SW480 (cell line): ENCODE measurements at regions not wholly inside any gene's neighbourhood (a gene's known extent, or its start where the extent isn't known, plus 50 kb on each side); places are given as distances from the start of the nearest gene placed in this dataset.

Source experiments
- DNase-seq: peaks from one replicate; pipeline ENCODE4 v3.0.0-alpha.2; 2016; ENCODE audit warnings: low spot score

DNA sequence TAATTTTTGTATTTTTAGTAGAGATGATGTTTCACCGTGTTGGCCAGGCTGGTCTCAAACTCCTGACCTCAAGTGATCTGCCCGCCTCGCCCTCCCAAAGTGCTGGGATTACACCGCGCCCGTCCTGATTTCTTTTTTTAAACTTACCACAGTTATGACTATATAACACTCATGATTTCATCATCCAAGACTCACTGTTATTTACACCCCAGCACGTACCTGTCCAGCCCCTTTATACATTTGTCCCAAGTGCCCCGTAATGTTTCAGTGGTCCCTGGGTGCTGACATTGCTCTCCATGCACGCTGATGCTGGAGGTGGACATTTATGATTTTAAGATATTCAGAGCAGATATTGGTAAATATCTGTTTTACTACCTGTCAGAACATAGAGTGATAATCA lies 219.9 kb upstream of the GMDS start:
- no peak for DNase-seq

GRCh38 chr6:2464641-2465040 lies 219.2 kb upstream of the GMDS start:
- DNase-seq, result no peak

GRCh38 chr6:2462831-2463230 lies 217.4 kb upstream of the GMDS start:
- no peak for DNase-seq

DNA sequence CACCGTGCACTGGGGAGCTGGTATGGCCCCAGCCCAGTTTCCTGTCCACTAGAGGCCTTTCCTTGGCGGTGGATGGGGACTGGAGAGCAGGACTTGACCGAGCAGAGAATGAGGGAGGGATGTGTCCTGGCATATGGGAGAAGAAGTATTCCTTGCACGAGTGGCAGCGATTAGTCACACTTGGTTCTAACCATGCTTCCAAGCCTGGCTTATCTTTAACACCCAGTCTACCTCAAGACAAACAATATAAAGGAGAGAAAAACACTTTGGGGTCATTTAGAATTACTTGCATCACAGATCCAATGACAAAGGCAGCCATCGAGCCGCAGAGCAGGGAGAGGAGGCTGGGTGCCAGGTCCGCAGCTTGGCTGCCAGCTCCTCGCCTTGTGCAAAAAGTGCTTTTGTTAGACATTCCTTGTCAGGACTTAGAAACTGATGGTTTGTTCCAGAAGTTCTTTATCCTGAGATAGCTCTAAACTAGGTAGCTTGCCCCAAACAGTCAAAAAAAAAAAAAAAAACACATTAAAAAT lies 214.9 kb upstream of the GMDS start:
- DNase-seq, result no peak

- DNase-seq, result no peak
Observed at GRCh38 chr6:2454180-2454579, 208.8 kb upstream of the GMDS start.

DNA sequence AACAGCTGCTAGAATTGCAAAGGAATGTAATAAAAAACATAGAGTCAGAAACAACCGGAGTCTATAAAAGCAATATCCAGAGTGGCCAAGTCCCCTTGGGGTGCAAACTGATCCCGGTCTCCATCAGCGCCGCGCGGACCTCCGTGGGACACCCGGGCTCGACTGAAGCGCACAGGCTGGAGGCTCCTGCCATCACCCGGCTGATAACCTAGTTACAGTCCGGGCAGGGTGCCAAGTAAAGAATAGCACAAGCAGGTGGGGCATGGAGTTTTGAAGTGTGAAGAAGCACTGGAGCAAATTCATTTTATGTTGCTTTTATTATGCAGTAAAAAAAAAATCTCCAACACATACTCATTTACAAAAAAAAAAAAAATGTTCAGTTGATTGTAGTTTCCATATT lies 205.1 kb upstream of the GMDS start:
- peak; percentile 54 for DNase-seq

DNA sequence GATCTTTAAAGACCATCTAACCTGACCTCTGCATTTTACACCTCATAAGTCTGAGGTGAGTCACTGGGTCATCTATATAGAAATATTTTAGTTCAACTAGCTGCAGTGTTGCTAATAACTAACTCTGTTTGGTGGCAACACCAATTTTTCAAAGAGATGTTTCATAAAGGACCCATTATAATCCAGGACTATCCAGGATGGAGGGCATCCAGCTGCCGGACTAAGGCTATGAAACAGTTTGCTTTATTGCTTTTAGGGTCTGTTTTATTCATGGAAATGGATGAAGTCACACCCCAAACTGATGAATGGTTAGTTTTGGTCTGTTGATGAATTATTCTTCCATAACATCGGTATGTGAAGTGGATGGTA lies 204.2 kb upstream of the GMDS start:
- peak; percentile 8 for DNase-seq

DNA sequence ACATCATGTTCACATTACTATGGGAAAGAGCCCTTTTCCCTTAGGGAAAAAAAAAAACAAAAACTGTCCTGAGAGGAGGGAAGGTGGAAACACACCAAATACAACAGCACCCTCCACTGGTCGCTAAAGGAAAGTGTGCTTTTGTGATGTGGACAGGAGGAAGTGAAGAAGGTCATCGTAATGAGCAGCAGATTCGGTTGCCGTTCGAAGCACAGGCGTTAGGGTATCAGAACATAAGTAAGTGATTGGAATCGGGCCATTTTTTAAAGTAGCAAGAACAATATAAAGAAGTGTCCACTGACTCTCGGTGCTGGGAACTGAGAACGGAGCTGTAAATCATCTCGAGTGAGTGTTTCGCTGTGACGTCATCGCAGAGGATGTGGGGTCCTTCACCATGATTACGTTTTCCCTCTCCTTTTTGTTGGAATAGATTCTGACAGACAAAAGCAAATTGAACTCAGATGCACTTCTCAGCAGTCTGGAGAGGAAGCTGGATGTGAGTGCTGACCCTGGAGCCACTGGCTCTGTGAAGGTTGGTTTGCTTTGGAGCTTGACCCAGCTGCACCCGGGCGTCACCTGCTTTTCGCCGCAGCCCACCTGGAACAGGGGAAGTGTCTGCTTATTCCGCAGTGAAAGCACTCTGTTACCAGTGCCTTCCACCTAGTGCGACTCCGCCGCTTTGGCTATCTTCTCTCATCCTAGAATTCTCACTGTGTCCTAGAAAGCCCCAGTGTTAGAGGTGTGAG lies 203.6 kb upstream of the GMDS start:
- peak; percentile 81 for DNase-seq

GRCh38 chr6:2447931-2448330 lies 202.5 kb upstream of the GMDS start:
- DNase-seq, result no peak

- peak; percentile 16 for DNase-seq
Observed at GRCh38 chr6:2447318-2447920, 202.0 kb upstream of the GMDS start.

DNA sequence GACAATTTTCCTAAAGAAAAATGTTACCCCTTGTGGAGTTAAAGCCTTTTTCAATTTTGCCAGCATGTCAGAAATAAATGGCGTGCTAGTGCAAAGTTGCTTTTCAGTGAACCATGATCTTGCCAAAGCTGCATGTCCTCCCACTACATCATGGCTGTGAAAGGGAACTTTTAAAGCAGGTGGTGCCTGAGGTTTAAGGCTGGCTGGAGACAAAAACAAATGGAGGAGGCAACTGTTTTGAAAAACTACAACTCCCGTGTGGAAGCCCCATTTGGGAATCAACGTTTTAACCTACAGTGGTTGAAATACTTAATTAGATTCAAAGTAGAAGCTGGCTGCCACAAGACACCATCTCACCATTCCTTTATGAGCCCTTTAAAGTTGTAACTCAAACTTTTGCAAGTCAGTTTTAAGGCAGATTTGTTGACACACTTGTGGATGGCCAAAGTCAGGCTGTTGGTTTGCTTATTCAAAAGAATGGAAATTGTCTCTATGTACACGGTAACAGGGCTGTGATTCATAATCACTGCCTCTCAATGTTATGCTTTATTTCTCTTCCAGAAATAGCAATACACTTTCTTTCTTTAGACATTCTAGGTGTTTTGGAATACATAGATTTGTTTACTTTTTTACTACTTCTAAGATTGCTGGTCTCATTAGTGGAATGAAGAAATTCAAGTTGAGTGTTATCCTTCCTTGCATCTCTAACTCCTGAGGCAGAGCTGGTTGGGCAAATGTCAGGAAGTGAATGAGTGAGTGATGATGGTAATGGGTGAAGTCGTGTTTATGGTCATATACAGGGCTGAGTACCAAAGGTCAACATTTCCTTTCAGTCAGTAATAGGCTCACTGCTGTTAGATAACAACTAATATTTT lies 196.4 kb upstream of the GMDS start:
- no peak for DNase-seq

GRCh38 chr6:2440516-2440915 lies 195.1 kb upstream of the GMDS start:
- DNase-seq, result no peak

DNA sequence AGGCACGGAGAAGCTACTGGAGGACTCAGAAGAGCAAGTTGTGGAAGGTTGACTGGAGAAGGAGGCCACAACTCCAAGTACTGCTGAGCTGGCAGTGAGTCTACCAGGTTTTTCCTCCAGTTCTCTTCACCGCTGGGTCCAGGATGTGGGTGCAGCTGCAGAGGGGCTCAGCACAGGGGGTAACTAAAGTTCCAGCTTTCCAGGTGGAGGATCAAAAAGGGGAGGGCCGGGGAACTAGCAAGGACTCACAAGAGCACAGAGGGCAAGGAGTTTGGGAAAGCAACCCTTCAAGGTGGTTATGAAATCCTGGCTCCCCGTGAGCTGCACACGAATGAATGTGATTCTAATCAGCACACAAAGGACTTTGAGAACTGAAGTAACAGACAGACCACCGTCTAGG lies 194.2 kb upstream of the GMDS start:
- DNase-seq, result no peak

DNA sequence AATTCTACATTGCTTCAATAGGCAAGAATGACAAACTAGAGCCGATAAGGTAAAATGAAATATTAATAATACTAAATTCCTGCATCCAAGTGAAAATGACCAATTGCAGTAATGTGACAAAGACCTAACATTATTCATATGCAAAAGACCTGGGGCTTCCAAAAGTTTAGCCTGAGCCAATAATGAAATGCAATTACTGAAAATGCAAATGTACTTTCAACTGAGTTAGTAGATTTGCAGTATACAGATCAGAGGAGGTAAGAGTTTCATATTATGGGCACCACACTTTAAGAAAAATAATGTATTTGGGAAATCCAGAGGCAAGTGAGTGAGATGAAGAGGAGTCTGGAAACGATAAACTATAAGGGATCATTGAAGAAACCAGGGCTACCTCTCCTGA lies 193.7 kb upstream of the GMDS start:
- DNase-seq, result no peak

DNA sequence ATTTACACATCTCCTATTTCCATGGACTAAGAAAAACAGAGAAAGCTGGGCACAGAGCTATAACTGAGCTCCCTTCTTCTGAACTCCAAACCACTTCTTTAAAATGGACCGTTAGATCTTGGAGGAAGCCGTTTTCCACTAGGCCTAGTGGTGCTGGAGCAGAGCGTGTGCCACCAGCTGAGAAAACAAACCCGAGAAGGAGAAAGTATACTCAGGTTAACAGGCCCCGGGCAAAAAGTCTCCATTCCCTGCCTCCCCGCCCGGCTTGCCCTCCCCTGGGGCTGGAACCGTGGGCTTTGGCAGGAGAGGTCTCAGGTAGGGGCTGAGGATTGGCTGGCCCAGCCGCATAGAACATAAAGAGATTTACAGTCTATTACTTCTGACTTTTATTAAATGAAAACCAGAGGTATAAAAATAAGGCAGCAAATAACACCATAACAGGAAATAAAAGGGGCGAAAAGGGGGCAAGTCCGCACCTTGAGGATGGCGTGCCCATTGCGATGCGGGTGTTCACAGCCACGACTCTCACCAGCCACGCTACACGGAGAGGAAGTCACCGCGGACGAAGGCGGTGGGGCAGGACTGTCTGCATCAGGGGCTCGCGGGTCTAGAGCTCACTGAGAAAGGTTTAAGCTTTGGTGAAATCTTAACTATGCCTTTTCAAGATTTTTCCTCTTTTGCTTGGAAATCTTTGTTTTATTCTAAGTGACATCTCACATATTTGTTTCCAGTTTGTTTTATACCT lies 191.2 kb upstream of the GMDS start:
- no peak for DNase-seq

GRCh38 chr6:2435323-2435722 lies 189.9 kb upstream of the GMDS start:
- no peak for DNase-seq

- DNase-seq, result no peak
Observed at GRCh38 chr6:2434912-2435311, 189.5 kb upstream of the GMDS start.

DNA sequence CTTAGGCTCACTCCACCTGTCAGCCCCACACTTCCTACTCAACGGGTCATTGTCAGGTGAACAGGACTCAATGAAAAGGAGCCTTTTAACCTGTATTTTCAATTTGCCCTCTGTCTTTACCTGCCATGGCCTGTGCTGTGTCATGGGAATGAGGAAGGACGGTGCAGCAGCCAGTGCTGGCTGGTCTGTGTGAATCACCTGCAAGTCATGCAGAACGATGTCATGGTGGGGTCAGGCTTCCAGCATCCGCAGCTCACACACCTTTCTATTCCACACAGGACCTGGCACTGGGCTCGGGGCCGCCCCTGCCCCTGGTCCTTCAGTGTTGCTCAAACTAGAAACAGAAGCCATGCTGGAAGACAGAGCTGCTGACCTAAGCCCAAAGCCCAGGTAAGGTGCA lies 188.7 kb upstream of the GMDS start:
- no peak for DNase-seq

- DNase-seq, result no peak
Observed at GRCh38 chr6:2433711-2434110, 188.3 kb upstream of the GMDS start.

DNA sequence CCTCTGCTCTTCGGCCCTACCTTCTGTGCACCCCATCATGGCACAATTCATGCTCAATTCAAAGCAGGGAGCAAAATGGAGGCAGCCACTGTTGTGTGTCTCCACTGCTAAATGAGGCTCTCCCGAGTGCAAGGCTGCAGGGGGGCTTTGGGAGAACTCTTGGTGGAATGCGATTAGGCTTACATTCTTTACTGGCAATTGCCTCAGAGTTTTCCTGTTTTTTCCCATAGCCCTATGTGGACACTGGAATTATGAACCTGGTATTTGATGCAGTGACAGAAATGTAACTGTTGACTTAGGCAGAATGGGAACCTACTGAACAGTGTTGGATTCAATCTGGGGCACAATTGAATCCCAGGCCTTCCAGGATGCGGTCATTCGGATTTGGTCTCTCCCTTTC lies 187.9 kb upstream of the GMDS start:
- no peak for DNase-seq

- DNase-seq, result peak; percentile 5
Observed at GRCh38 chr6:2432292-2432691, 186.9 kb upstream of the GMDS start.

DNA sequence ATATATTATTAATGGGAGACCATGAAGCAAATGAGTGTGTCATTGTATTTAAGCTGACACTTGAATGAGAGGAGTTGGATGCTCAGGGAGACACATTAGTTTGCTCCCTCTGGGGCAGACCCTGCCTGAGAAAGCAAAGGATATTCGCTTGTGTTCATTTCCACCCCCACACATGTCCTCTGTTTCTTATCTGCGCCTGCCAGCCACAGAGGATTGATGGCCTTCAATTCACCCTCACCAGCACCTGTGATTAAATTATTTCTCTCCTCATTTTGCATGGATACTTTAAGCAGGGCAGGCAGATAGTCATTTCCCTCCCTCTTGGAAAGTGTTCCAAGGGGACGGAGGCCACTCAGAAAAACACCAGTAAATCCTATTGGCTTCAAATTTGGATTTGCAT lies 185.2 kb upstream of the GMDS start:
- DNase-seq, result no peak
